ENCODE measurements at regions not wholly inside any gene's neighbourhood (a gene's known extent, or its start where the extent isn't known, plus 50 kb on each side); places are given as distances from the start of the nearest gene placed in this dataset.
A peak's percentile ranks its signal among the peaks of the same experiment; 100 is the strongest.

DNA sequence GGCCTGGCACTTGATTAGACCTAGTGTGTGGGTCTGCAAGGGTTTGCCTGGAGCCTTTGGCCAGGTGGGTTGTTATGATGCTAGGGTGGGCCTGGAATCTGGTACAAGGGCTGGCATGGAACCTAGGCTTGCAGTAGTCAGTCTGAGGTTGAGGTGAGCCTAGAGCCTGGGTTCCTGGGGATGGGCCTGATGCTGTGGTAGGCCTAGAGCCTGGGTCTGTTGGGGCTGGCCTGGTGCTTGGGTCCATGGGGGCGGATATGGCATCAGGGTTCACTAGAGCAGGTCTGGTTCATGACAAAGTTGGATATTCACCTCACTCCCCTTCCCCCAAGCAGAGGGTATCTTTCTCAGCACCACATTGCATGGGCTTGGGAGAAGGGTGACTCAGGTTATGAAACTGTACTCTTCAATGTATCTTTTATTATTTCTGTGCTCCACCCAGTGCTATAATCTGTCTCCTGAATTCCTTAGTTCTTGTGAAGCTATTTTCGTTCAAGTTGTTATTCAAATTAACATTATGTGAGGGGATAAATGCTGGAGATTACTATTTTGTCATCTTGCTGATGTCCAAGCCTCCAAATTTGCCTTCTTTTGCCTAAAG is 274.4 kb downstream of the NFKBIZ start:
- no peak for DNase-seq

DNA sequence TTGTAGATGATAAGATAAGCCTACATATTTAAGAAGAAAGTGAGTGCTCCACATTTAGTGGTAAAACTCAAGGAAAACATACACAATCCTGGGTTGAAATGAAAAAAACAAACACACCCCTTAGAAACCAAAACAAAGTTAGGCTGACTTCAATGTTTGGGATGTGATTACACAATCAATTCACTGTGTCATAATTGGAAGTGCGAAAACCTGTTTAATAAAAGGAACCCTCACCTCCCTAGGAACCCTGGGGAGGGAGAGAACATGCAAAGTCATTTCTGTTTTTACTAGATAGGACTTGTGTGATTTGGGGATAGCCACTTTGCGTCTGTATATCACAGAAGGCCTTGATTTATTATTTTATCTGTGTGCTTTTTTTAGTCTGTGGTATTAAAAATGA is 275.0 kb downstream of the NFKBIZ start:
- peak; percentile 66 for DNase-seq

DNA sequence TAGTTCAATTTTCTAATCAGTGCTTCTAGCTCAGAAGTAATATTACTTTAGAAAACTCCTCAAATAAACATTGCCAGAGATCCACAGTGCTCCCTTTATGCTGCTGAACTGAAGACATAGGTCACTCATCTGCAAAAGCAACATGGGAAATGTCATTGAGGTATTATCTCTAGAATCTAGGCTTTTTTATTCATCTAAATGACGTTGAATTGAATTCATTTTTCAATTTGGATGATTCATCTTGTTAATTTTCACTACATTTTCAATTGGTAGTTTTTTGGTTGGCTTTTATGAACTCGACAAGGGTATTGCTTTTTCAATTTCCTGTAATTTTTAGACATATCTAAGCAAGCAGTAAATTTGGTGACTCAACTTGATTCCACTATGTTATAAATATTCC is 275.4 kb downstream of the NFKBIZ start:
- DNase-seq, result no peak

DNA sequence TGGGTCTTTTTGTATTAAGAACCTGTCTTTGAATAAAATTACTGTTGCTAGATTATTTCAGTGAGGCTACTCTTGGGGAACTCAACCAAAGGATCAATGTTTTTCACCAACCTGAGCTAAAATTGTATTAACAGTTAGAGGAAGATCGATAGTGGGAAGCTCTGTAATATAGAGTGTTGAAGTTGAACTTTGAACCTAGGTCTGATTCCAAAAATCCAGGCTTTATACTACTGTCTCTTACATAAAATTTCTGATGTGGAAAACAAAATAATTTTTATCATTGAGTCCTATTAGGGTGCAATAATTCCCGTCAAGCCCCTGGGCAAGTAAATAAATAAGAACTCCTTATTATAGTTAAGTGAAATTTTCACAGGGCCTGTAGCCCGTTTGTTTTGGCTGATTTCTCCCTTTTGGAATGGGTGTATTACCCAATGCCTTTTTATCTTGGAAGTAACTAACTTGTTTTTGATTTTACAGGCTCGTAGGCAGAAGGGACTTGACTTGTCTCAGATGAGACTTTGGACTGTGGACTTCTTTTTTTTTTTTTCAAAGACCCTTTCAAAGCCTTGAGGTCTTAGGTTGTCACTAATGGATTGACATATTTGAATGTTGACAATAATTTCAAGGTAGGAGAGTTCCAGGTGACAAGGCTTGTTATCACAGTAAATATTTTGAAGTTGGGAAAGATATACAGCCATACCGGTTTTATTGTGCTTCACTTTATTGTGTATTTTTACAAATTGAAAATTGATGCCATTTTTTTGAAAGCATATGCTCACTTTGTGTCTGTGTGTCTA is 276.1 kb downstream of the NFKBIZ start:
- DNase-seq, result no peak

DNA sequence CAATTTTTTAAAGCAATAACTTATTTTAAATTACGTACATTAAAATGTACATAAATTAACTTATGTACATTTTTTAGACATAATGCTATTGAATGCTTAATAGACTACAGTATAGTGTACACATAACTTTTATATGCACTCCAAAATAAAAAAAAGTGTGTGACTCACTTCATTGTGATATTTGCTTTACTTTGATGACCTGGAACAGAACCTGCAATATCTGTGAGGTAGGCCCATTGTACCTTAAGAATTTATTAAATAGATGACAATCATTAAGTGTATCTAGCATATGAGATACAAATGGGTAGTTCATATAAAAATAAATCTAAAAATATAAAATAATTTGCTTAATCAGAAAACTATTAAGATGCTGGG is 276.7 kb downstream of the NFKBIZ start:
- DNase-seq, result no peak

DNA sequence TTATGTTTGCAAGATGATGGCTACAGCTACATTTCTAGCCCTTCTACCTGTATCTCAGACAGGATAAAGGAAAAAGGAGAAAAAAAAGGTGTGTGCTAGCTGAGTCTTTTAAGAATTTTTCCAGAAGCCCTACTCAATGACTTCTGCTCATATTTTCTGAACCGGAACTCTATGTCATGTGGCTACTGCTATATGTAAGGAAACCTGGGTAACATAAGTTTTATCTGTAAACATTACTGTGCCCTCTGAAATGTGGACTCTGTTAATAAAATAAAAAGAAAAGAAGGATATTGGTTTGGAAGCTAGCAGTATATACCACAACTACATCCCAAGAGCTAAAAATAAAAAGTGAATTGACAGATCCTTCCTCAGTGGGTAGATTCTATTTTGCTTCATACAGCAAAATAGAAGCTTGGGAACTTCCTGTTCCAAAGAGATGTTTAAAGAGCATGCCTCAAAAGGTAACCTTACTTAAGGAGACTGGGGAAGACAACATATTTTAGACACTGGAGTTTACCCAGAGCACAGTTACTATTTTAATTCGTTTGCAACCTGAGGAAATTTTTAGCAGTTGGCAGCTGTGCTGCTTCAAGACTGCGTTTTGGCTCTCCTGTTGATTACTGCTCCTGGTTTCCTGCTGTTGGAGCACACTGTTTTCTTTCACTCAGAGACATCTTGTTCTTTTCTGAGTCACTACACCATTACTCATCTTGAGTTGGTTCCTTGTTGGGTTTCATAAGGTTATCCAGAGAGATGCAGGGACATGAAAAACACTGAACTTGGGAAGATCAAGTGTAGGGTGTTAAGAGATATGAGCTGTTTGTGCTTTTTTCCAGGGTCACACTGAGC is 280.7 kb downstream of the NFKBIZ start:
- peak; percentile 79 for DNase-seq

DNA sequence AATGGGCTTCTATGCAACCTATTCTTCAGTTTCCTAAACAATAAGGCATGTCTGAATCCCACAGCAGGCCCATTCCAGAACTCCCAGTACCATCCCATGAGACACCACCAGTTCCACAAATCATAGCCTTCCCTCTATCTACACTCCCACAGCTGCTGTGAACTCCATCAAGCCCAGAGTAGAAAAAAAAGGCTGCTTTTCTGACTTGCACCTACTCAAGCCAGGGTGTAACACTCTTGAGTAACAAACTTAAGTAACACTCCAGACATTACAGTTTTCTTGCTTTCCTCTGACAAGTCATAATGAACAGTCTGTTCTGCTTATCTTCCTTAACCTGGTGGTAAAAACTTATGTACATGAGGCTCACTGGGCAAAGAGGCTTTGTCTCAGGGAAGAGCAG is 283.1 kb downstream of the NFKBIZ start:
- DNase-seq, result peak; percentile 63

DNA sequence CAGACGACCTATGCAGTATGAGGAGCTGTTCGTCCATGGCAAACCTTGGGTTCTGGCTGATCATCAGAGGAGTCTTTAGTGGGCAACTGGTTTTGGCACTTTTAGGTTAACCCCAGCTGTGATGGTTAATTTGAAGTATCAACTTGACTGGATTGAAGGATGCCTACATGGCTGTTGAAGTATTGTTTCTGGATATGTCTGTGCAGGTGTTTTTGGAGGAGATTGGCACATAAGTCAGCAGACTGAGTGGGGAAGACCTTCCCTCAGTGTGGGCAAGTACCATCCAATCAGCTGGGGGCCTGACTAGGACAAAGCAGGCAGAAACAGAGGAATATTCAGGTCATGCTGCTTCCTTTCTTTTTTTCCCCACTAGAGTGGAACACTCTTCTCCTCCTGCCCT is 284.1 kb downstream of the NFKBIZ start:
- DNase-seq, result no peak

DNA sequence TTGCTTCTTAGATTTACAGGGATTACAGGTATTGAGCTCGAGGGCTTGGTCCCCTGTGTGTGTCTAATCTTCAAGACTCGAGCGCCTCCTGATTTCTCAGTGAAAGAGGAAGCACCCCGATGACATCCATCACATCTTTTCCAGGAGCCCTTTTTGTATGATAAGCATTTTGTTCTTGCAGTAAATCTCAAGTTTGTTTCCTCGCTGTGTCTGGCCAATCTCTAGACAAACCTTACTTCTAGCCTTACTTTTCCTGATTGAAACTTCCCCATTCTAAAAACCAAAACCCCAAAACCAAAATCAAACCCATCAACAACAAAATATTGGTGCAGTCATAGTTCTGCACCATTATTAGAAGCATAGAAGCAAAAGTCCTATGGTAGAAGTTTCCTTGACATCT is 286.0 kb downstream of the NFKBIZ start:
- no peak for DNase-seq

DNA sequence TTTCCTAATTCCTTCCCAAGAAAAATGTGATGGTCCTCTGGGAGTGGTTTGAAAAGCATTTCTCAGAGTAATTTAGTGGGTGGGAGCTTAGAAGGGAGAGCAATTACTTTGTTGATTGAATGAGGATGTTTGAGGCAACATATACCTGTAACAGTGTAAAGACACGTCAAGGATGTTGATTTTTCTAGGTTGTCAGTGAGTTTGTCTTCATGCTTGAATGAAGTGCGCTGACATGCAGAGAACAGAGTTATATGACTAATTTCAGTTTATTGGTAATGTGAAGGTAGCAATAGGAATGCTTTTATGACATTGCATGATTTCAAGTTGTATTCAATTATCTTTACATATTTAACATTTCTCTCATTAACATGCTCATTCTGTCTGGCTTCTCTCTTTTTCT is 286.9 kb downstream of the NFKBIZ start:
- DNase-seq, result no peak

DNA sequence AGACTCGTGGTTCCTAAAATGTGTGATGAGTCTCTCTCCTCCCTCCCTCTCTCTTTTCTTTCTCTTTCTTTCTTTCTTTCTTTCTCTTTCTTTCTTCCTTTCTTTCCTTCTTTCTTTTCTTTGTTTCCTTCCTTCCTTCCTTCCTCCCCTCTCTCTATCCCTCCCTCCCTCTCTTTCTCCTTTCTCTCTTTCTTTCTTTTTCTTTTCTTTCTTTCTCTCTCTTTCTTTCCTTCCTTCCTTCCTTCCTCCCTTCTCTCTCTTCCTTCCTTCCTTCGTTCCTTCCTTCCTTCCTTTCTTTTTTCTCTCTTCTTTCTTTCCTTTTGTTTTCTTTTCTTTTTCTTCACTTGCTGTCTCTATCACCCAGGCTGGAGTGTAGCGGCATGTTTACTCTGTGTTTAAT is 290.8 kb downstream of the NFKBIZ start:
- DNase-seq, result no peak

DNA sequence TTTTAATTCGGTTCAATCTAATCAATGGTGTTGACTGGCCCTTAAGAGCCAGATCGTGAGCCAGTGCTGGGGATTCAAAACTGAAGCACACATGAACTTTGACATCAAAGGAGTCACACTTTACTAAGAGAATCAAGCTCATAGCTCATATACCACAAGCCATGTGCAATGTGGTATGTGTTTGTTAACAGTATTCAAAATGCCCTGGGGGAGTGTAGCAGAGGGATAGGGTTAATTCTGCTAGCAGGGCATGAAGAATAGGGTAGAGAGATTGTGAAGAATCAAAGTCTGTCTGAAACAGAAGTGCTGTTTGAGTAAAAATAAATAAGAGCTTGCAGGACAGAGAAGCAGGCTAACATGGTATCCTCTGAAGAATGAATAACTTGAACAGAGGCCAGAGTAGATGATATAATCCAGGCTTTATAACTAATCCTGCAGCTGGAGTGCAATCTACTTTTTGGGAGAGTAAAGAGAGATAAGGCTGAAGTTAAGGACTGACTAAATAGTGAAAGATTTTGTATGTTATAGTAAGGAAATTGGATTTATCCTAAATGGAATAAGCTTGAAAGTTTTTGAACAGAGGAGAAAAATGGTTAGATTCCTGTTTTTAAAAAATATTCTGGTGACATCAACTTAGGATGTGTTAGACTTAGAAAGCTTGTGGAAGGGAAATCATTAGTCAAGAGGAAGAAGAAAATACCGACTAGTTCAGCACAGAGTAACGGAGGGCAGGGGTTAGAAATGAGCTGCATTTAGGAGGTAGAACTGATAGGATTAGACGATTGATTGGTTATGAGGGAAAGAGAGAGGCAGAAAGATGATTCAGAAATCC is 292.0 kb downstream of the NFKBIZ start:
- DNase-seq, result no peak

DNA sequence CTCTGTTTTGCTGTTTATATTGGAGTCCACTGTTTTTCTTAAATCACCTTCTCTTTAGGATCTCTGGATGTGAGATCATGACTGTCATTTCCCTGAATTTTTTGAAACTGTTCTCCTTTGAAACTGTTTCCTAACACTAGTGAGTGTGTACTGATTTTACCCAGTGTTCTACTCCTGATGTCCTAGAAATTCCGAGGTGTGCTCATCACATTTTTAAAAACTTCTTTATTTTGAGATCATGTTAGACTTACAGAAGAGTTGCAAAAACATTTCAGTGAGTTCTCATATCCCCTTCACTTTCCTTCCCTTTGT is 292.6 kb downstream of the NFKBIZ start:
- peak; percentile 74 for DNase-seq

DNA sequence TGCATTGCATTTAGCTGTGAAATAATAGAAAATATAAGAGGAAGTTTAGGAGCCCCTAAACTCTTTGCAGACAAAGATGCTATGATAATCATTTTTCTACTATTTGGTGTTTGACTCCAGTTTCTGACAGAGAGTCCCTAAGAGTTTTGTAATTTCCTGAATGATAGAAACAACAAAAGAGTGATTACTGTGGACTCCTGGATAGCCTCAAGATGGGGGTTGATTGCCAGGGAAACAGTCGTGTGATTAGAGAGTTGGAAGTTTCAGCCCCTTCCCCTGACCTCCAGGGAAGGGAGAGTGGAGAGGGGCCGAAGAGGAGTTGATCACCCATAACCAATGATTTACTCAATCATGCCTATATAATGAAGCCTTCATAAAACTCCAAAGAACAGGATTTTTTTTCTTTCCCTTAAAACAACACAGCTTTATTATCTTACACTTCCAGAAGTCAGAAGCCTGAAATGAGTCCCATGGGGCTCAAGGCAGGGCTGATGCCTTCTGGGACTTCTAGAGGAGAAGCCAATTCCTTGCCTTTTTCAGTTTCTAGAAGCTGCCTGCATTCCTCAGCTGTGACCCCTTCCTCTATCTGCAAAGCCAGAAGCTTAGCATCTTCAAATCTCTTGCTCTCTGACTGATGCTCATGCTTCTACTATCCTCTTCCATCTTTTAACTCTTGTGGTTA is 292.3 kb upstream of the ZPLD1 start:
- DNase-seq, result no peak

DNA sequence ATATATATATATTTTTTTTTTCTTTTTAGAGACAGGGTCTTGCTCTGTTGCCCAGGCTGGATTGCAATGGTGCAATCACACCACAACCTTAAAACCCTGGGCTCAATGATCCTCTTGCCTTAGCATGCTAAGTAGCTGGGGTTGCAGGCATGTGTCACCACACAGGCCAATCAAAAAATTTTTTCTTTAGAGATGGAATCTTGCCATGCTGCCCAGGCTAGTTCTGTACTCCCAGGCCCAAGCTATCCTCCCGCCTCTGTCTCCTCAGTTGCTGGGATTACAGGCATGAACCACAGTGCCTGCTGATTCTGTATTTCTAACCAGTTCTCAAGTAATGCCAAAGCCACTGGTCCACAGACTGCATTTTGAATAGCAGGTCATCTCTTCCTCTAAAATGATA is 291.3 kb upstream of the ZPLD1 start:
- DNase-seq, result no peak

DNA sequence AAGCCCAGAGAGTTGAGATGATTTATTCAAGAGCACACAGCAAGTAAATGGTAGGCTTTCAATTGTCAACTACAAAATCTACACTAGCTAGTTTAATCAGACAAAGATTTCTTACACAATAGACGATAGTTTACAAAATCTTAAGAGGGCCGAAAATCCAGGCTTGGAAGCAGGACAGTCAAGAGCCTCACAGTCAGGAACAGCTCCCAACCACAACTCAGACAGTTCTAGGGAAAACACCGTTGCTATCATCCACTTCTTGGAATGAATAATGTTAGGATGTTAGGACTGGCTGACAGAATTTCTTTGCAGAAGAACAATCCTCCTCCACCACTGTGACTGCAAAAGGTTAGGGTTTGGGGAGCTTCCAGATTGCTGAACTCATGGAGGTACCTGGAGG is 290.8 kb upstream of the ZPLD1 start:
- no peak for DNase-seq

DNA sequence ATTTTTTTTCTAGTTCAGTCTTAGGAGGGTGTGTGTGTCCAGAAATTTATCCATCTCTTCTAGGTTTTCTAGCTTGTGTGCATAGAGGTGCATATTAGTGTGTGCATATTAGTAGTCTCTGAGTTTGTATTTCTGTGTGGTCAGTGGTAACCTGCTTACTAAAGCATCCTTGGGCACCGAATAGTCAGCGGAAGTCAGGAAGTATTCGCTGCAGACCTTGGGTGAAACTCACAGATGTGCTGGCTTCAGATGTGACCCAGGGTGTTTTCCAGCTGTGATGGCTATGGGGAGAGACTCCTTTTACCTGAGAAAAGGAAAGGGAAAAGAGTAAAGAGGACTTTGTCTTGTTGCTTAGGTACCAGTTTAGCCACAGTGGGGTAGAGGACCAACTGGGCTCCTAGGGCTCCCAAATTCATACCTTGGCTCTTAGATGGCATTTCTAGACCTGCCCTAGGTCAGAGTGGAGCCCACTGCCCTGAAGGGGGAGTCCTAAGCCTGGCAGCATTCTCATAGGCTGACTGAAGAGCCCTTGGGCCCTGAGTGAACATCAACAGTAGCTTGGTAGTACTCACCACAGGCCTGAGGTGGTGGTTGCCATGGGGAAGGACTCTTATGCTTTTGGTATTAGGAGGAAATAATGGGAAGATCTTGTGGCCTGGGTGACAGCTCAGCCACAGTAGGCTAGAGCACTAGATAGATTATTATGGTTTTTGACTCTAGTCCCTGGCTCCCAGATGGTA is 286.0 kb upstream of the ZPLD1 start:
- DNase-seq, result no peak

DNA sequence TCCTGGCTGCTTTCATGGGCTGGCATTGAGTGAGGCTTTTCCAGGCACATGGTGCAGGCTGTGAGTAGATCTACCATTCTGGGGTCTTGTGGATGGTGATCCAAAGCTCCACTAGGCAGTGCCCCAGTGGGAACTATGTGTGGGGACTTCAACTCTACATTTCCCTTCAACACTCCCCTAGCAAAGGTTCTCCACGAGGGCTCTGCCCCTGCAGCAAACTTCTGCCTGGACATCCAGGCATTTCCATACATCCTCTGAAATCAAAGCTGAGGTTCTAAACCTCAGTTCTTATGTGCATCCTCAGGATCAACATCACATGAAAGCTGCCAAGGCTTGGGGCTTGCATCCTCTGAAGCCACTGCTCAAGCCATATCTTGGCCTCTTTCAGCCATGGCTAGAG is 282.9 kb upstream of the ZPLD1 start:
- no peak for DNase-seq

DNA sequence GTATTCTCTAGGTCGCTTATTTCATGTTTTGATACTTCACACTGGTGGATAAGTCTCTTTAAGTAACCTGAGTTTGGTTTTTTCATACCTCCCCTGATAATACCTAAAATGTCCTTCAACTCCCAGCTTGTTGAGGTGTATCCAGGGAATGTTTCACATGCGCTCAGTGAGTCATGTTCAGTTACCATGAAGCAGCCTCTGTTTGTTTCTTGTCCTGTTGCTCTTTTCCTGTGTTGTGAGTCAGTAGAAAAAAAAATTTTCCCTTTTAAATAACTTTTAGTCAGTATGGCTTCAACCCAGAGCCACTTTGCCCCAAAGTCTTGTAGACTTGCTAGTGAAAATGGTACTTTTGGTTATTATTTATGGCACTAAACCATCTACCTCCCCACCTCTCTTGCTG is 278.4 kb upstream of the ZPLD1 start:
- no peak for DNase-seq

DNA sequence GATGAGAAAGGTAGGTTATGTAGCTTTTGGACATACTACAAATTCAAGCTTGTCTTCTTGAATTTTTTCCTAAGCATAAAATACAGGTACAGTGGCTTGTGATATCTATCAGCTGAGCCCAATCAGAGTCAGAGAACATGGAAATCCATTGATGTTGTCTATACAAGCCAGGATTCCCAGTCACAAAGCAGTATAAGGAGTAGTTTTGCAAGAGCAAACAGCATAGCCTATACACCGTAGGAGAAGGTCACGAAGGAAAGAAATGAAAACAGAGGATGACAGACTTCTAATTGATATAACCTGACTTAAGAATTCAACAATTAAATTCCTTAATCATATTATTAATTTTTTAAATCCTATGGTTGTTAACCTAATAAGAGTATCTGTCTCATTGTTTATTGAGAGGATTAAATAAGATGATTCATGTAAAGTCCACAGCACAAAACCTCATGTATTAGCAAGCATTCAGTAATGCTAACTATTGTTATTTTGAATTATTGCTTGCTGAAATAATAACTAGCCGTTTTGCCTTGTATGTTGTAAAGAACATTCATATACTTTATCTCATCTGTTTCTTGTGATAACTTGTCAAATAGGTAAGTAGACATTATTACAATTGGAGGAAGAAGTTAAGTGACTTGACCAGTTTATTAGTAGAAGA is 276.6 kb upstream of the ZPLD1 start:
- DNase-seq, result no peak

DNA sequence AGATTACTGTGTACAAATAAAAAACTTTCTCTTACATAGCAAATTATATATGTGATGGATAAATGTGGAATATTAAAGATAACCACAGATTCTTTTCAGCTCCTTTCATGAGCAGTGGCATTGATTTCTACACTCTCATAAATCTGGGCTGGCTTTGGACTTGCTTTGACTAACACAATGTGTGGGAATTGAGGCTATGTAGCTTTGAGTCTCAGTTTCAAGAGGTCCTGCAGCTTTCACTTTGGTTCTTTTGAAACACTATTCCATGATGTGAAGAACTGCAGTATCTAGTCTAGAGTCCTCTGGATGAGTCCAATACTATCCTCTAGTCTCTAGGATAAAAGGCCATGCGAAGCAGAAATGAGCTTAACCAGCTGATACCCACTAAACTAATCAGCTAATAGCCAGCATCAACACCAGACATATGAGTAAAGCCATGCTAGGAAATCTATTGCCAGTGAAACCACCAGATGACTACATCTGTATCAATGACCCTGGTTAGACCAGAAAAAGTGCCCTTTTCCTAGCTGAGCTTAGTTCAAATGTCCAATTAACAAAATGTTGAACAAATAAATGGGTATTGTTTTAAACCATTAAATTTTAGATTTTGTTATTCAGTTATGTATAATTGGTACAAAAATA is 274.9 kb upstream of the ZPLD1 start:
- no peak for DNase-seq

Data from inflammatory macrophage treated with lipopolysaccharide for 4 hours (primary cell).